DMS153 (cell line): ENCODE measurements at regions not wholly inside any gene's neighbourhood (a gene's known extent, or its start where the extent isn't known, plus 50 kb on each side); places are given as distances from the start of the nearest gene placed in this dataset.

Source experiments
- DNase-seq: peaks from one replicate; lab custom pipeline; 2025; lab: John Stamatoyannopoulos, UW

- peak; percentile 65 for DNase-seq
Measured at GRCh38 chr3:43894176-43895049, 203.7 kb downstream of the ABHD5 start.

GRCh38 chr3:43895573-43895972 is 204.8 kb downstream of the ABHD5 start:
- no peak for DNase-seq

GRCh38 chr3:43902415-43902814 is 211.7 kb downstream of the ABHD5 start:
- DNase-seq, result no peak

GRCh38 chr3:43905157-43905556 is 214.4 kb downstream of the ABHD5 start:
- no peak for DNase-seq

- no peak for DNase-seq
Measured at GRCh38 chr3:43906849-43907507, 216.2 kb downstream of the ABHD5 start.

GRCh38 chr3:43907508-43907858 is 216.7 kb downstream of the ABHD5 start:
- no peak for DNase-seq

- DNase-seq, result no peak
Measured at GRCh38 chr3:43908456-43908855, 217.7 kb downstream of the ABHD5 start.

GRCh38 chr3:43909149-43909548 is 218.4 kb downstream of the ABHD5 start:
- DNase-seq, result no peak

- DNase-seq, result no peak
Measured at GRCh38 chr3:43910750-43911149, 220.0 kb downstream of the ABHD5 start.

- no peak for DNase-seq
Measured at GRCh38 chr3:43913036-43913948, 222.6 kb downstream of the ABHD5 start.

GRCh38 chr3:43914269-43914668 is 223.5 kb downstream of the ABHD5 start:
- DNase-seq, result no peak

- no peak for DNase-seq
Measured at GRCh38 chr3:43915546-43915945, 224.8 kb downstream of the ABHD5 start.

GRCh38 chr3:43917361-43917760 is 226.6 kb downstream of the ABHD5 start:
- no peak for DNase-seq

- no peak for DNase-seq
Measured at GRCh38 chr3:43919029-43919428, 228.3 kb downstream of the ABHD5 start.

GRCh38 chr3:43921056-43921648 is 230.4 kb downstream of the ABHD5 start:
- DNase-seq, result no peak

- DNase-seq, result no peak
Measured at GRCh38 chr3:43922374-43922773, 231.6 kb downstream of the ABHD5 start.

GRCh38 chr3:43923104-43923882 is 232.6 kb downstream of the ABHD5 start:
- DNase-seq, result peak; percentile 48

GRCh38 chr3:43926055-43926454 is 235.3 kb downstream of the ABHD5 start:
- DNase-seq, result no peak

GRCh38 chr3:43932921-43933320 is 242.2 kb downstream of the ABHD5 start:
- DNase-seq, result no peak

GRCh38 chr3:43948013-43948412 is 257.3 kb downstream of the ABHD5 start:
- DNase-seq, result no peak

- DNase-seq, result no peak
Measured at GRCh38 chr3:43949594-43949993, 258.9 kb downstream of the ABHD5 start.
